ENCODE measurements at regions not wholly inside any gene's neighbourhood (a gene's known extent, or its start where the extent isn't known, plus 50 kb on each side); places are given as distances from the start of the nearest gene placed in this dataset.

- H3K4me3 ChIP-seq (ENCODE audit: low read depth, low read length): no peak overlapping the region
- no peak for TF ChIP-seq CTCF (IDR thresholded peaks at IDR 0.05; ENCODE audit: borderline replicate concordance, insufficient read depth, low read depth, low read length)
These were observed 97.4 kb upstream of the CHRM3 start for GRCh38 chr1:239288820-239289554.

GRCh38 chr1:239287296-239287695 lies 99.1 kb upstream of the CHRM3 start:
- no peak for TF ChIP-seq CTCF (IDR thresholded peaks at IDR 0.05; ENCODE audit: borderline replicate concordance, insufficient read depth, low read depth, low read length)
- H3K4me3 ChIP-seq (ENCODE audit: low read depth, low read length): no peak overlapping the region

- H3K4me3 ChIP-seq (ENCODE audit: low read depth, low read length): no peak overlapping the region
- no peak for TF ChIP-seq CTCF (IDR thresholded peaks at IDR 0.05; ENCODE audit: borderline replicate concordance, insufficient read depth, low read depth, low read length)
These were observed 103.2 kb upstream of the CHRM3 start for GRCh38 chr1:239283216-239283615.

- TF ChIP-seq CTCF (IDR thresholded peaks at IDR 0.05; ENCODE audit: borderline replicate concordance, insufficient read depth, low read depth, low read length): no peak
- H3K4me3 ChIP-seq (ENCODE audit: low read depth, low read length): no peak overlapping the region
These were observed 104.0 kb upstream of the CHRM3 start for GRCh38 chr1:239282411-239282810.

- no peak overlapping the region for H3K4me3 ChIP-seq (ENCODE audit: low read depth, low read length)
- no peak for TF ChIP-seq CTCF (IDR thresholded peaks at IDR 0.05; ENCODE audit: borderline replicate concordance, insufficient read depth, low read depth, low read length)
These were observed 110.3 kb upstream of the CHRM3 start for GRCh38 chr1:239276051-239276450.

DNA sequence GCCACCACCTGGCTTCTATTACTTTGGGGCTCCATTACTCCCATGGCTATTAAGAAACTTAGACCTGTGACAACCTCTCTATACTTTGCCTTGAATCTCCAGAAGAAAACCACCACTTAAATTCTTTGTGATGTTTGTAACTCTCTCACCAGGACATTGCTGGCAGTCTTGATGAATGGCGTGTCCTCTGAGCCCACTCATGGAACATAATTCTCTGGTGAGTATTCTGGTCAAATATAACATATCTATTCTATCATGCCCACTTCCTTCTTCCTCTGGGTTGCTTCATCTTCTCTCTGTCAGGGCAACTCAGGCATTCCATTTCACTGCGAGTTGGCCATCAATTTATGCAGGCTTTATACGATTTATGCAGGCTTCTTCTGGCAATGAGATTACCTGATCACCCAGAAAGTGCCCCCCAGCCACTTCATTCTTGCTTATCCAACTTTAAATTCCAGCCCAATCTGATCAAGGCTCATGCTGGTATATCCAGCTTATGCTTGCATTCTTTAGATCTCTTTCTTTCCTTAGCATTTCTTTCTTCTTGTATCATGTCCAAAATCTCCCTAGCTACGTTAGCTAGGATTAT lies 112.0 kb upstream of the CHRM3 start:
- no peak for TF ChIP-seq CTCF (IDR thresholded peaks at IDR 0.05; ENCODE audit: borderline replicate concordance, insufficient read depth, low read depth, low read length)
- no peak overlapping the region for H3K4me3 ChIP-seq (ENCODE audit: low read depth, low read length)

- no peak for TF ChIP-seq CTCF (IDR thresholded peaks at IDR 0.05; ENCODE audit: borderline replicate concordance, insufficient read depth, low read depth, low read length)
- no peak overlapping the region for H3K4me3 ChIP-seq (ENCODE audit: low read depth, low read length)
These were observed 115.9 kb upstream of the CHRM3 start for GRCh38 chr1:239270509-239270908.

All from GM12875 (cell line).